ENCODE measurements at regions not wholly inside any gene's neighbourhood (a gene's known extent, or its start where the extent isn't known, plus 50 kb on each side); places are given as distances from the start of the nearest gene placed in this dataset.
"Not testable (repeated sequence)": the region's sequence is repeated elsewhere in the genome, so short reads cannot be mapped to it uniquely, and the experiment has no call there.

- H3K36me3 ChIP-seq = no peaks in the 10 kb centered on the region
- DNase-seq = no peak
- peaks cover 0 to 4% (median 0%) of the 10 kb centered on the region in 4 donors for H3K4me1 ChIP-seq
- H3K9me3 ChIP-seq = no peaks in the 10 kb centered on the region
- 96 to 99% (median 98%) methylated on average over 4 of the region's 4 CpGs for WGBS, 5 donors
- H3K27me3 ChIP-seq = no peaks in the 10 kb centered on the region
- TF ChIP-seq POLR2A (IDR thresholded peaks at IDR 0.05) (no peak), EP300 (IDR thresholded peaks at IDR 0.05) (no peak), CTCF (IDR thresholded peaks at IDR 0.05) (no peak), POLR2AphosphoS5 (IDR thresholded peaks at IDR 0.05) (no peak)
- no peak overlapping the region for H3K27ac ChIP-seq
- intact Hi-C loops (cut with DNase I; ENCODE audit: low total_unique reads) = no loop called here
- H3K4me3 ChIP-seq = no peak overlapping the region
These were observed 349.2 kb downstream of the UTRN start for GRCh38 chr6:144634371-144634770.

GRCh38 chr6:144635051-144635450 is 349.9 kb downstream of the UTRN start:
- intact Hi-C loops (cut with DNase I; ENCODE audit: low total_unique reads) = no loop called here
- no peak for TF ChIP-seq CTCF (IDR thresholded peaks at IDR 0.05)
- TF ChIP-seq EP300 (IDR thresholded peaks at IDR 0.05) = no peak
- TF ChIP-seq POLR2A (IDR thresholded peaks at IDR 0.05) = no peak
- TF ChIP-seq POLR2AphosphoS5 (IDR thresholded peaks at IDR 0.05) = no peak
- 97 to 98% (median 98%) methylated on average over 3 of the region's 3 CpGs for WGBS, 5 donors
- no peaks in the 10 kb centered on the region for H3K36me3 ChIP-seq
- no peak overlapping the region for H3K4me3 ChIP-seq
- peaks cover 0 to 4% (median 0%) of the 10 kb centered on the region in 4 donors for H3K4me1 ChIP-seq
- DNase-seq = no peak
- no peaks in the 10 kb centered on the region for H3K9me3 ChIP-seq
- H3K27me3 ChIP-seq = no peaks in the 10 kb centered on the region
- H3K27ac ChIP-seq = no peak overlapping the region

- H3K4me3 ChIP-seq; DNase-seq; H3K27me3 ChIP-seq; intact Hi-C loops (cut with DNase I; ENCODE audit: low total_unique reads); H3K36me3 ChIP-seq; H3K4me1 ChIP-seq; H3K27ac ChIP-seq; H3K9me3 ChIP-seq: not testable (repeated sequence)
- WGBS, 5 donors = 96 to 100% (median 99%) methylated on average over 3 of the region's 3 CpGs
These were observed 350.9 kb downstream of the UTRN start for GRCh38 chr6:144636025-144636424.

- TF ChIP-seq POLR2A (IDR thresholded peaks at IDR 0.05) = no peak
- TF ChIP-seq EP300 (IDR thresholded peaks at IDR 0.05) = no peak
- TF ChIP-seq CTCF (IDR thresholded peaks at IDR 0.05) = no peak
- no peak for TF ChIP-seq POLR2AphosphoS5 (IDR thresholded peaks at IDR 0.05)
- no peak for DNase-seq
- H3K36me3 ChIP-seq = no peaks in the 10 kb centered on the region
- H3K27ac ChIP-seq = no peak overlapping the region
- H3K4me3 ChIP-seq = no peak overlapping the region
- H3K4me1 ChIP-seq = no peaks in the 10 kb centered on the region
- 69 to 91% (median 79%) methylated on average over 4 of the region's 4 CpGs for WGBS, 5 donors
- no peaks in the 10 kb centered on the region for H3K27me3 ChIP-seq
- intact Hi-C loops (cut with DNase I; ENCODE audit: low total_unique reads) = no loop called here
- H3K9me3 ChIP-seq = no peaks in the 10 kb centered on the region
These were observed 352.4 kb downstream of the UTRN start for GRCh38 chr6:144637541-144637940.

- no peaks in the 10 kb centered on the region for H3K27me3 ChIP-seq
- no peak for TF ChIP-seq POLR2AphosphoS5 (IDR thresholded peaks at IDR 0.05)
- no peak for TF ChIP-seq EP300 (IDR thresholded peaks at IDR 0.05)
- TF ChIP-seq POLR2A (IDR thresholded peaks at IDR 0.05) = no peak
- TF ChIP-seq CTCF (IDR thresholded peaks at IDR 0.05) = no peak
- no peak for DNase-seq
- H3K27ac ChIP-seq = no peak overlapping the region
- no peaks in the 10 kb centered on the region for H3K9me3 ChIP-seq
- H3K4me3 ChIP-seq = no peak overlapping the region
- intact Hi-C loops (cut with DNase I; ENCODE audit: low total_unique reads) = no loop called here
- H3K4me1 ChIP-seq = no peaks in the 10 kb centered on the region
- no peaks in the 10 kb centered on the region for H3K36me3 ChIP-seq
- WGBS, 5 donors = 78 to 95% (median 92%) methylated on average over 1 of the region's 1 CpG
These were observed 354.5 kb downstream of the UTRN start for GRCh38 chr6:144639654-144640053.
